Esophagus squamous epithelium (tissue), 5 donors: ENCODE measurements at regions not wholly inside any gene's neighbourhood (a gene's known extent, or its start where the extent isn't known, plus 50 kb on each side); places are given as distances from the start of the nearest gene placed in this dataset.

Source experiments
- DNase-seq: peaks from one replicate; lab custom pipeline; 2025; lab: John Stamatoyannopoulos, UW
- H3K27ac ChIP-seq, 4 donors: fragments of 200-600 bp; sonication (generic); one replicate each; pipeline ENCODE4 v1.5.1; 2016 to 2019; ENCODE audit warnings: mild to moderate bottlenecking in 1 of 4
- H3K27me3 ChIP-seq, 4 donors: fragments of 200-600 bp; sonication (generic); 1 replicate in 3 of 4; 2 replicates in 1 of 4; pipeline versions ENCODE4 v1.5.1 to v1.6.0; 2017 to 2021; ENCODE audit warnings: antibody characterized with exemption in 1 of 4
- H3K36me3 ChIP-seq, 3 donors: fragments of 200-600 bp; sonication (generic); one replicate each; pipeline ENCODE4 v1.5.1; 2016 to 2019
- H3K4me1 ChIP-seq, 3 donors: fragments of 200-600 bp; sonication (generic); one replicate each; pipeline ENCODE4 v1.5.1; 2017 to 2019
- H3K4me3 ChIP-seq, 4 donors: fragments of 200-600 bp; sonication (generic); 1 replicate in 3 of 4; 2 replicates in 1 of 4; pipeline ENCODE4 v1.5.1; 2016 to 2019; ENCODE audit warnings: mild to moderate bottlenecking in 2 of 4, moderate library complexity in 1 of 4
- H3K9me3 ChIP-seq, 3 donors: fragments of 200-600 bp; sonication (generic); one replicate each; pipeline ENCODE4 v1.5.1; 2016 to 2019
- CTCF ChIP-seq, 6 experiments: fragments of 450-650 bp in 4 of 6; fragments of 200-600 bp in 2 of 6; sonication (generic) in 2 of 6; IDR thresholded peaks; one replicate each; pipeline ENCODE4 v1.5.1; 2016 to 2019; ENCODE audit warnings: antibody characterized with exemption in 6 of 6, mild to moderate bottlenecking in 4 of 6, moderate library complexity in 4 of 6
- POLR2A ChIP-seq, 4 donors: fragments of 450-650 bp; IDR thresholded peaks; one replicate each; pipeline ENCODE4 v1.6.1; 2017; ENCODE audit warnings: antibody characterized with exemption in 4 of 4, mild to moderate bottlenecking in 4 of 4, moderate library complexity in 3 of 4
- WGBS, 2 donors: methylation state at CpG; one replicate each; pipeline ENCODE4 v1.1.5; 2018; 5-methylcytosine and 5-hydroxymethylcytosine counted together
- intact Hi-C: fragments of 100-400 bp; cut with DNase I; formaldehyde crosslinking; loops from one replicate; pipeline ENCODE4 v1.15.0; 2022
- donor health status: DM: yes; HTN: yes; CAD: no.

GRCh38 chr2:4678927-4679326, 975.6 kb downstream of the DCDC2C start:
- DNase-seq = no peak
- intact Hi-C loops = no loop called here
- Histone ChIP-seq H3K27me3 (no peaks in the 10 kb centered on the region), H3K9me3 (peaks cover 0 to 9% (median 6%) of the 10 kb centered on the region in 3 donors), H3K36me3 (no peaks in the 10 kb centered on the region), H3K27ac (no peak overlapping the region), H3K4me3 (no peak overlapping the region), H3K4me1 (no peaks in the 10 kb centered on the region)
- no peak for TF ChIP-seq CTCF (IDR thresholded peaks at IDR 0.05)
- WGBS, 2 donors = 70 to 86% methylated on average over 3 to 4 of the region's 4 CpGs

DNA sequence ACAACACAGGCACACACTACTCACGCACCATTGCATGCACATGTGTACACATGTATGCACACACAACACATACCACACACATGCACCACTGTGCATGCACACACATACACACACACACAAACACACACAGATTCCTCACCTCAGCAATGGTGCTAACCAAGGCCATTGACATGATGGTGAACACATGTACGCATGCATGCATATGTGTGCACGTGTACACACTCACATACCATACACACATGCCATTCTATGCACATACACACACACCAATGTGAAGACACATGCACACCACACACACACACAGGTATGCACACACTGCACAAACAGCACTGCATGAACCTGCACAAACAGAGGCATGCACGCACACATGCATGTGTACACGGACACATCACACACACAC, 976.0 kb downstream of the DCDC2C start:
- H3K36me3 ChIP-seq = no peaks in the 10 kb centered on the region
- WGBS, 2 donors = 88 to 96% methylated on average over 3 to 5 of the region's 5 CpGs
- DNase-seq = no peak
- no peak overlapping the region for H3K27ac ChIP-seq
- TF ChIP-seq CTCF (IDR thresholded peaks at IDR 0.05) (no peak), POLR2A (IDR thresholded peaks at IDR 0.05) (no peak)
- no peaks in the 10 kb centered on the region for H3K27me3 ChIP-seq
- H3K9me3 ChIP-seq = peaks cover 0 to 5% (median 2%) of the 10 kb centered on the region in 3 donors
- no peak overlapping the region for H3K4me3 ChIP-seq
- no peaks in the 10 kb centered on the region for H3K4me1 ChIP-seq
- intact Hi-C loops = no loop called here

- Histone ChIP-seq H3K4me3 (no peak overlapping the region), H3K27ac (no peak overlapping the region), H3K4me1 (no peaks in the 10 kb centered on the region), H3K27me3 (no peaks in the 10 kb centered on the region), H3K9me3 (no peaks in the 10 kb centered on the region), H3K36me3 (no peaks in the 10 kb centered on the region)
- intact Hi-C loops = no loop called here
- no peak for DNase-seq
- WGBS, 2 donors = 24 to 31% methylated on average over 5 of the region's 5 CpGs
- TF ChIP-seq POLR2A (IDR thresholded peaks at IDR 0.05) (no peak), CTCF (IDR thresholded peaks at IDR 0.05) (no peak)
Observed at GRCh38 chr2:4684921-4685320, 981.5 kb downstream of the DCDC2C start.

DNA sequence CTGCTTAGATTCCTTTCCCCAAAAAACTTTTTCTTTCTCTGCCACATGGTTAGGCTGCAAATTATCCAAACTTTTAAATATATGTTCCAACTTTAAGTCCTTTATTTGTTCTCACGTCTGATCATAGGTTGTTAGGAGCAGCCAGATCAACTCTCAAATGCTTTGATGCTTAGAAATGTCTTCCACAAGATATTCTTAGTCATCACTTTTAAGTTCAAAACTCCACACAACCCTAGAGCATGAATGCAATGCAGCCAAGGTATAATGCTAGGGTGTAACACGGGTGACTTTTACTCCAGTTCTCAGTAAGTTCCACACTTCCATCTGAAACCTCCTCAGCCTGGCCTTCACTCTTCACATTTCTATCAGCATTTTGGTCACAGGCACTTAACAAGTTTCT, 987.5 kb downstream of the DCDC2C start:
- Histone ChIP-seq H3K4me1 (no peaks in the 10 kb centered on the region), H3K27me3 (no peaks in the 10 kb centered on the region), H3K27ac (no peak overlapping the region), H3K9me3 (peaks cover 0 to under 1% (median 0%) of the 10 kb centered on the region in 3 donors), H3K4me3 (no peak overlapping the region), H3K36me3 (no peaks in the 10 kb centered on the region)
- intact Hi-C loops = no loop called here
- DNase-seq = no peak
- WGBS, 2 donors = 63 to 65% methylated on average over 2 of the region's 2 CpGs
- TF ChIP-seq POLR2A (IDR thresholded peaks at IDR 0.05) (no peak), CTCF (IDR thresholded peaks at IDR 0.05) (no peak)

DNA sequence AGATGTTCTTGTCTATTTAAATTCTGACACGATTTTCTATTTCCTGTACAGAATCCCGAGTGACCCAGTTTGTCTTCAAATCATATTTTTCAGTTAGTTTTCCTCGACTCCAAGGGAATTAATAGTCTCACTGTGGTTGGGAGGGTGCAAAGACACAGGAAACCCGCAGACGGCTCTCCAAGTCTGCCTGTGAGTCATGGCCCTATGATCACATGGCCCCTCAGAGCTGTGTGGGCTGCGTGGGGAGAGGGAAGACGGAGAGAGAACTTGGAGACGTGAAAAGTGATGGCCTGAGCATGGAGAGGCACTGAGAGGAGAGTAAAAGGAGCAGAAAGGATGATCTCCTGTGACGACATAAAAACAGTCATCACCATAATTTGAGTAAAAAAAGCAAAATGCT, 989.9 kb downstream of the DCDC2C start:
- DNase-seq = no peak

More for the DNA sequence above, 989.9 kb downstream of the DCDC2C start:
- Histone ChIP-seq H3K4me1 (no peaks in the 10 kb centered on the region), H3K4me3 (no peak overlapping the region), H3K27me3 (no peaks in the 10 kb centered on the region), H3K27ac (no peak overlapping the region), H3K9me3 (peaks cover 0 to 14% (median 0%) of the 10 kb centered on the region in 3 donors), H3K36me3 (no peaks in the 10 kb centered on the region)
- WGBS, 2 donors = 46 to 56% methylated on average over 9 of the region's 9 CpGs
- TF ChIP-seq POLR2A (IDR thresholded peaks at IDR 0.05) = no peak
- TF ChIP-seq CTCF (IDR thresholded peaks at IDR 0.05) = no peak
- intact Hi-C loops = no loop called here
